GM23338 (cell line): ENCODE measurements at regions not wholly inside any gene's neighbourhood (a gene's known extent, or its start where the extent isn't known, plus 50 kb on each side); places are given as distances from the start of the nearest gene placed in this dataset.

Experiments
- CREB1 ChIP-seq: fragments of 250-450 bp; sonication (Bioruptor Pico); IDR thresholded peaks from 2 replicates; pipeline ENCODE4 v1.5.0; 2020; ENCODE audit warnings: low read depth, mild to moderate bottlenecking, moderate library complexity
- EZH2 ChIP-seq: fragments of 200-600 bp; sonication (generic); IDR thresholded peaks from one replicate; pipeline ENCODE4 v1.8.0; 2017; ENCODE audit warnings: antibody characterized with exemption, mild to moderate bottlenecking, low read depth; ENCODE audit not compliant: unreplicated experiment
- EZH2phosphoT487 ChIP-seq: fragments of 200-600 bp; sonication (generic); IDR thresholded peaks from one replicate; pipeline ENCODE4 v1.8.1; 2018; ENCODE audit warnings: antibody characterized with exemption; ENCODE audit not compliant: unreplicated experiment
- JUNB ChIP-seq: IDR thresholded peaks from one replicate; pipeline ENCODE4 v1.6.1; 2016; ENCODE audit warnings: antibody characterized with exemption; ENCODE audit not compliant: unreplicated experiment
- NANOG ChIP-seq: IDR thresholded peaks from 2 replicates; pipeline ENCODE4 v1.6.1; 2016; ENCODE audit warnings: antibody characterized with exemption, borderline replicate concordance
- POLR2AphosphoS5 ChIP-seq: IDR thresholded peaks from 2 replicates; pipeline ENCODE4 v1.6.1; 2016; ENCODE audit warnings: antibody characterized with exemption, low read depth
- STAT1 ChIP-seq: IDR thresholded peaks from one replicate; pipeline ENCODE4 v1.6.1; 2016; ENCODE audit warnings: antibody characterized with exemption; ENCODE audit not compliant: unreplicated experiment
- ZNF331 ChIP-seq: fragments of 250-450 bp; sonication (Bioruptor Pico); IDR thresholded peaks from 2 replicates; pipeline ENCODE4 v1.5.0; 2020; ENCODE audit warnings: low read depth, mild to moderate bottlenecking, moderate library complexity
- TF ChIP-seq, protein P1 (sequence below), 2 experiments: fragments of 200-600 bp in 1 of 2; sonication (generic) in 1 of 2; conservative IDR thresholded peaks; 2 replicates each; pipeline versions ENCODE4 v1.5.1 to v1.6.1; 2016 to 2017; ENCODE audit warnings: antibody characterized with exemption in 2 of 2, low read depth in 2 of 2, mild to moderate bottlenecking in 2 of 2, moderate library complexity in 1 of 2
- TF ChIP-seq, protein P2 (sequence below): IDR thresholded peaks from 2 replicates; pipeline ENCODE4 v1.6.1; 2016; ENCODE audit warnings: antibody characterized with exemption
- TF ChIP-seq, protein P3 (sequence below): IDR thresholded peaks from one replicate; pipeline ENCODE4 v1.6.1; 2018; ENCODE audit warnings: antibody characterized with exemption; ENCODE audit not compliant: unreplicated experiment
- TF ChIP-seq, protein P4 (sequence below): fragments of 250-450 bp; sonication (Bioruptor Pico); IDR thresholded peaks from 2 replicates; pipeline ENCODE4 v1.5.0; 2020; ENCODE audit warnings: mild to moderate bottlenecking, moderate library complexity

DNA sequence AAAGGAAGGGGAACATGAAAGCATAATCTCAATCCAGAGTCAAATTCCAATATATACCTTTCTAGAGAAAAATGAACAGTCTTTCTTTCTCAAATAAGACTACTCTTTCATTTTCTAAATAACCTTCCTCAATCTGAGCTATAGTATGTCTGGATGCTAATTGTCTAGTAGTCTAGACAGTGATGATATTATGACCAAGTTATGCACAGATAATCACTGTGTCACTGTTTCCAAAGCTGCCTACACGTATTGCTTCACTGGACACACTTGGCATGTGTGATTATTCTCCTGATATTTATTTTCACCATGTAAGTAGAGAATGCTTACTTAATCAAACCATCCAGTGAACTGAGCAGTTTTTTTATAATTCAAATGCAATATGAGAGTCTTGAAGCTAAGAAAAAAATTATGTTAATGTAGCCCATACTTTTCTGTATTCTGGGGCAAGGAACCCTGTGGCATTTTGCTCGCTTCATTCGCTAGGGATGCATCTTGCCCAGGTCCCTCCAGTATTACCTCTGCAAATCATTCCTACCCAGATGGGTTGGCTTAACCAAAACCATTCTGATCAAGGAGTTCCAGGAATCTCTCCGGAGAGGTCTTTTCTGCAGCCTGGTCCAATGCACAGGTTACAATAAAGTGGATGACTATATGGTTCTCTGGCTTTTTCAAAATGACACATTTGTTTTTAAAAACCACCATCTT lies 303.1 kb upstream of the RUNX1 start:
- no peak for TF ChIP-seq POLR2AphosphoS5
- no peak for TF ChIP-seq EZH2phosphoT487
- TF ChIP-seq, protein P1, sequence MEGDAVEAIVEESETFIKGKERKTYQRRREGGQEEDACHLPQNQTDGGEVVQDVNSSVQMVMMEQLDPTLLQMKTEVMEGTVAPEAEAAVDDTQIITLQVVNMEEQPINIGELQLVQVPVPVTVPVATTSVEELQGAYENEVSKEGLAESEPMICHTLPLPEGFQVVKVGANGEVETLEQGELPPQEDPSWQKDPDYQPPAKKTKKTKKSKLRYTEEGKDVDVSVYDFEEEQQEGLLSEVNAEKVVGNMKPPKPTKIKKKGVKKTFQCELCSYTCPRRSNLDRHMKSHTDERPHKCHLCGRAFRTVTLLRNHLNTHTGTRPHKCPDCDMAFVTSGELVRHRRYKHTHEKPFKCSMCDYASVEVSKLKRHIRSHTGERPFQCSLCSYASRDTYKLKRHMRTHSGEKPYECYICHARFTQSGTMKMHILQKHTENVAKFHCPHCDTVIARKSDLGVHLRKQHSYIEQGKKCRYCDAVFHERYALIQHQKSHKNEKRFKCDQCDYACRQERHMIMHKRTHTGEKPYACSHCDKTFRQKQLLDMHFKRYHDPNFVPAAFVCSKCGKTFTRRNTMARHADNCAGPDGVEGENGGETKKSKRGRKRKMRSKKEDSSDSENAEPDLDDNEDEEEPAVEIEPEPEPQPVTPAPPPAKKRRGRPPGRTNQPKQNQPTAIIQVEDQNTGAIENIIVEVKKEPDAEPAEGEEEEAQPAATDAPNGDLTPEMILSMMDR (conservative IDR thresholded peaks at IDR 0.05; ENCODE audit: low read depth in 2 of 2) = no peak
- TF ChIP-seq, protein P2, sequence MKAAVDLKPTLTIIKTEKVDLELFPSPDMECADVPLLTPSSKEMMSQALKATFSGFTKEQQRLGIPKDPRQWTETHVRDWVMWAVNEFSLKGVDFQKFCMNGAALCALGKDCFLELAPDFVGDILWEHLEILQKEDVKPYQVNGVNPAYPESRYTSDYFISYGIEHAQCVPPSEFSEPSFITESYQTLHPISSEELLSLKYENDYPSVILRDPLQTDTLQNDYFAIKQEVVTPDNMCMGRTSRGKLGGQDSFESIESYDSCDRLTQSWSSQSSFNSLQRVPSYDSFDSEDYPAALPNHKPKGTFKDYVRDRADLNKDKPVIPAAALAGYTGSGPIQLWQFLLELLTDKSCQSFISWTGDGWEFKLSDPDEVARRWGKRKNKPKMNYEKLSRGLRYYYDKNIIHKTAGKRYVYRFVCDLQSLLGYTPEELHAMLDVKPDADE = no peak
- TF ChIP-seq EZH2 = no peak
- TF ChIP-seq JUNB = no peak
- TF ChIP-seq, protein P3, sequence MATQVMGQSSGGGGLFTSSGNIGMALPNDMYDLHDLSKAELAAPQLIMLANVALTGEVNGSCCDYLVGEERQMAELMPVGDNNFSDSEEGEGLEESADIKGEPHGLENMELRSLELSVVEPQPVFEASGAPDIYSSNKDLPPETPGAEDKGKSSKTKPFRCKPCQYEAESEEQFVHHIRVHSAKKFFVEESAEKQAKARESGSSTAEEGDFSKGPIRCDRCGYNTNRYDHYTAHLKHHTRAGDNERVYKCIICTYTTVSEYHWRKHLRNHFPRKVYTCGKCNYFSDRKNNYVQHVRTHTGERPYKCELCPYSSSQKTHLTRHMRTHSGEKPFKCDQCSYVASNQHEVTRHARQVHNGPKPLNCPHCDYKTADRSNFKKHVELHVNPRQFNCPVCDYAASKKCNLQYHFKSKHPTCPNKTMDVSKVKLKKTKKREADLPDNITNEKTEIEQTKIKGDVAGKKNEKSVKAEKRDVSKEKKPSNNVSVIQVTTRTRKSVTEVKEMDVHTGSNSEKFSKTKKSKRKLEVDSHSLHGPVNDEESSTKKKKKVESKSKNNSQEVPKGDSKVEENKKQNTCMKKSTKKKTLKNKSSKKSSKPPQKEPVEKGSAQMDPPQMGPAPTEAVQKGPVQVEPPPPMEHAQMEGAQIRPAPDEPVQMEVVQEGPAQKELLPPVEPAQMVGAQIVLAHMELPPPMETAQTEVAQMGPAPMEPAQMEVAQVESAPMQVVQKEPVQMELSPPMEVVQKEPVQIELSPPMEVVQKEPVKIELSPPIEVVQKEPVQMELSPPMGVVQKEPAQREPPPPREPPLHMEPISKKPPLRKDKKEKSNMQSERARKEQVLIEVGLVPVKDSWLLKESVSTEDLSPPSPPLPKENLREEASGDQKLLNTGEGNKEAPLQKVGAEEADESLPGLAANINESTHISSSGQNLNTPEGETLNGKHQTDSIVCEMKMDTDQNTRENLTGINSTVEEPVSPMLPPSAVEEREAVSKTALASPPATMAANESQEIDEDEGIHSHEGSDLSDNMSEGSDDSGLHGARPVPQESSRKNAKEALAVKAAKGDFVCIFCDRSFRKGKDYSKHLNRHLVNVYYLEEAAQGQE = no peak
- TF ChIP-seq STAT1 = no peak
- no peak for TF ChIP-seq ZNF331 (CRISPR knock-in tag)
- TF ChIP-seq NANOG = no peak
- TF ChIP-seq CREB1 = no peak
- TF ChIP-seq, protein P4, sequence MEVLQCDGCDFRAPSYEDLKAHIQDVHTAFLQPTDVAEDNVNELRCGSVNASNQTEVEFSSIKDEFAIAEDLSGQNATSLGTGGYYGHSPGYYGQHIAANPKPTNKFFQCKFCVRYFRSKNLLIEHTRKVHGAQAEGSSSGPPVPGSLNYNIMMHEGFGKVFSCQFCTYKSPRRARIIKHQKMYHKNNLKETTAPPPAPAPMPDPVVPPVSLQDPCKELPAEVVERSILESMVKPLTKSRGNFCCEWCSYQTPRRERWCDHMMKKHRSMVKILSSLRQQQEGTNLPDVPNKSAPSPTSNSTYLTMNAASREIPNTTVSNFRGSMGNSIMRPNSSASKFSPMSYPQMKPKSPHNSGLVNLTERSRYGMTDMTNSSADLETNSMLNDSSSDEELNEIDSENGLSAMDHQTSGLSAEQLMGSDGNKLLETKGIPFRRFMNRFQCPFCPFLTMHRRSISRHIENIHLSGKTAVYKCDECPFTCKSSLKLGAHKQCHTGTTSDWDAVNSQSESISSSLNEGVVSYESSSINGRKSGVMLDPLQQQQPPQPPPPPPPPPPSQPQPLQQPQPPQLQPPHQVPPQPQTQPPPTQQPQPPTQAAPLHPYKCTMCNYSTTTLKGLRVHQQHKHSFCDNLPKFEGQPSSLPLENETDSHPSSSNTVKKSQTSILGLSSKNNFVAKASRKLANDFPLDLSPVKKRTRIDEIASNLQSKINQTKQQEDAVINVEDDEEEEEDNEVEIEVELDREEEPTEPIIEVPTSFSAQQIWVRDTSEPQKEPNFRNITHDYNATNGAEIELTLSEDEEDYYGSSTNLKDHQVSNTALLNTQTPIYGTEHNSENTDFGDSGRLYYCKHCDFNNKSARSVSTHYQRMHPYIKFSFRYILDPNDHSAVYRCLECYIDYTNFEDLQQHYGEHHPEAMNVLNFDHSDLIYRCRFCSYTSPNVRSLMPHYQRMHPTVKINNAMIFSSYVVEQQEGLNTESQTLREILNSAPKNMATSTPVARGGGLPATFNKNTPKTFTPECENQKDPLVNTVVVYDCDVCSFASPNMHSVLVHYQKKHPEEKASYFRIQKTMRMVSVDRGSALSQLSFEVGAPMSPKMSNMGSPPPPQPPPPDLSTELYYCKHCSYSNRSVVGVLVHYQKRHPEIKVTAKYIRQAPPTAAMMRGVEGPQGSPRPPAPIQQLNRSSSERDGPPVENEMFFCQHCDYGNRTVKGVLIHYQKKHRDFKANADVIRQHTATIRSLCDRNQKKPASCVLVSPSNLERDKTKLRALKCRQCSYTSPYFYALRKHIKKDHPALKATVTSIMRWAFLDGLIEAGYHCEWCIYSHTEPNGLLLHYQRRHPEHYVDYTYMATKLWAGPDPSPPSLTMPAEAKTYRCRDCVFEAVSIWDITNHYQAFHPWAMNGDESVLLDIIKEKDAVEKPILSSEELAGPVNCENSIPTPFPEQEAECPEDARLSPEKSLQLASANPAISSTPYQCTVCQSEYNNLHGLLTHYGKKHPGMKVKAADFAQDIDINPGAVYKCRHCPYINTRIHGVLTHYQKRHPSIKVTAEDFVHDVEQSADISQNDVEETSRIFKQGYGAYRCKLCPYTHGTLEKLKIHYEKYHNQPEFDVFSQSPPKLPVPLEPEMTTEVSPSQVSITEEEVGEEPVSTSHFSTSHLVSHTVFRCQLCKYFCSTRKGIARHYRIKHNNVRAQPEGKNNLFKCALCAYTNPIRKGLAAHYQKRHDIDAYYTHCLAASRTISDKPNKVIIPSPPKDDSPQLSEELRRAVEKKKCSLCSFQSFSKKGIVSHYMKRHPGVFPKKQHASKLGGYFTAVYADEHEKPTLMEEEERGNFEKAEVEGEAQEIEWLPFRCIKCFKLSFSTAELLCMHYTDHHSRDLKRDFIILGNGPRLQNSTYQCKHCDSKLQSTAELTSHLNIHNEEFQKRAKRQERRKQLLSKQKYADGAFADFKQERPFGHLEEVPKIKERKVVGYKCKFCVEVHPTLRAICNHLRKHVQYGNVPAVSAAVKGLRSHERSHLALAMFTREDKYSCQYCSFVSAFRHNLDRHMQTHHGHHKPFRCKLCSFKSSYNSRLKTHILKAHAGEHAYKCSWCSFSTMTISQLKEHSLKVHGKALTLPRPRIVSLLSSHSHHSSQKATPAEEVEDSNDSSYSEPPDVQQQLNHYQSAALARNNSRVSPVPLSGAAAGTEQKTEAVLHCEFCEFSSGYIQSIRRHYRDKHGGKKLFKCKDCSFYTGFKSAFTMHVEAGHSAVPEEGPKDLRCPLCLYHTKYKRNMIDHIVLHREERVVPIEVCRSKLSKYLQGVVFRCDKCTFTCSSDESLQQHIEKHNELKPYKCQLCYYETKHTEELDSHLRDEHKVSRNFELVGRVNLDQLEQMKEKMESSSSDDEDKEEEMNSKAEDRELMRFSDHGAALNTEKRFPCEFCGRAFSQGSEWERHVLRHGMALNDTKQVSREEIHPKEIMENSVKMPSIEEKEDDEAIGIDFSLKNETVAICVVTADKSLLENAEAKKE (CRISPR knock-in tag) = no peak
